Right renal cortex interstitium (tissue), 3 donors: ENCODE measurements at regions not wholly inside any gene's neighbourhood (a gene's known extent, or its start where the extent isn't known, plus 50 kb on each side); places are given as distances from the start of the nearest gene placed in this dataset.
"Not testable (repeated sequence)": the region's sequence is repeated elsewhere in the genome, so short reads cannot be mapped to it uniquely, and the experiment has no call there.

Experiments used
- DNase-seq, 3 donors: peaks; one replicate each; pipeline ENCODE4 v3.0.0-alpha.2; 2013; ENCODE audit warnings: low read depth in 3 of 3, low spot score in 2 of 3

DNA sequence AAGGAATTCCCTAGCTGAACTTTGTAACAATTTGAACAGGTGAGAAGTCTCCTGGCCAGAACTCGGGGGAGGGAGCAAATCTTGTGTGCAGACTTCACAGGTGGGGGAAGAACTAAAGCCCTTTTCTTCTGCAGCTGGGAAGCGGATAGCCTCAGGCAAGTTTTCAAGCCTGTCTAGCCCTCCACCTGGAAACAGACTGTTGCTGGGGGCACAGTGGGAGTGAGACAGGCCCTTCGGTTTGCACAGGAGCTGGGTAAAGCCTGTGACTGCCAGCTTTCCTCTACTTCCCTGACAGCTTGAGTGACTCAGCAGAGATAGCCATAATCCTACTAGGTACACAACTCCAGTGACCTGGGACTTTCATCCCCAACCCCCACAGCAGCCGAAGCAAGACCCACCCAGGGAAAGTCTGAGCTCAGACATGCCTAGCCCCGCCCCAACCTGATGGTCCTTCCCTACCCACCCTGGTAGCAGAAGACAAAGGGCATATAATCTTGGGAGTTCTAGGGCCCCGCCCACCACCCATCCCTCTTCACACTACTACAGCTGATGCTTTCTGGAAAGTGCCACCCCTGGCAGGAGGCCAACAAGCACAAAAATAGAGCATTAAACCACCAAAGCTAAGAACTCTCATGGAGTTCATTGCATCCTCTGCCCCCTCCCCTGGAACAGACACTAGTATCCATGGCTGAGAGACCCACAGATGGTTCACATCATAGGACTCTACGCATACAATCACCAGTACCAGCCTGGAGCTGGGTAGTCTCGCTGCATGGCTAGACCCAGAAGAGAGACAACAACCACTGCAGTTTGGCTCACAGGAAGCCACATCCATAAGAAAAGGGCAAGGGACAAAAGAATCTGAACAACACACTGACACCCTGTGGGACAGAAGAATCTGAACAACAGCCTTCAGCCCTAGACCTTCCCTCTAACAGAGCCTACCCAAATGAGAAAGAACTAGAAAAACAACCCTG lies 479.0 kb downstream of the RAP2B start:
- DNase-seq: no peak

DNA sequence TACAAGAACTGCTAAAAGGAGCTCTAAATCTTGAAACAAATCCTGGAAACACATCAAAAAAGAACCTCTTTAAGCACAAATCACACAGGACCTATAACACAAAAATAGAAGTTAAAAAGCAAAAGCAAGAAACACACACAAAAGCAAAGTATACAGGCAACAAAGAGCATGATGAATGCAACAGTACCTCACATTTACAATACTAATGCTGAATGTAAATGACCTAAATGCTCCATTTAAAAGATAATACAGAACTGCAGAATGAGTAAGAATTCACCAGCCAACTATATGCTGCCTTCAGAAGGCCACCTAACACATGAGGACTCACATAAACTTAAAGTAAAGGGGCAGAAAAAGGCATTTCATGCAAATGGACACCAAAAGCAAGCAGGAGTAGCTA lies 478.6 kb upstream of the ARHGEF26 start:
- not testable (repeated sequence) for DNase-seq

DNA sequence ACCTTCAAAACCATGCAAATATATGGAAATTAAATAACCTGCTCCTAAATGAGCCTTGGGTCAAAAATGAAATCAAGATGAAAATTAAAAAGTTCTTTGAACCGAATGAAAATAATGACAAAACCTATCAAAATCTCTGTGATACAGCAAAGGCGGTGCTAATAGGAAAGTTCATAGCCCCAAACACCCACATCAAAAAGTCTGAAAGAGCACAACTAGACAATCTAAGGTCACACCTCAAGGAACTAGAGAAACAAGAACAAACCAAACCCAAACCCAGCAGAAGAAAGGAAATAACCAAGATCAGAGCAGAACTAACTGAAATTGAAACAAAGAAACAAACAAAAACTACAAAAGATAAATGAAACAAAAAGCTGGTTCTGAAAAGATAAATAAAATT lies 477.7 kb upstream of the ARHGEF26 start:
- DNase-seq: not testable (repeated sequence)

DNA sequence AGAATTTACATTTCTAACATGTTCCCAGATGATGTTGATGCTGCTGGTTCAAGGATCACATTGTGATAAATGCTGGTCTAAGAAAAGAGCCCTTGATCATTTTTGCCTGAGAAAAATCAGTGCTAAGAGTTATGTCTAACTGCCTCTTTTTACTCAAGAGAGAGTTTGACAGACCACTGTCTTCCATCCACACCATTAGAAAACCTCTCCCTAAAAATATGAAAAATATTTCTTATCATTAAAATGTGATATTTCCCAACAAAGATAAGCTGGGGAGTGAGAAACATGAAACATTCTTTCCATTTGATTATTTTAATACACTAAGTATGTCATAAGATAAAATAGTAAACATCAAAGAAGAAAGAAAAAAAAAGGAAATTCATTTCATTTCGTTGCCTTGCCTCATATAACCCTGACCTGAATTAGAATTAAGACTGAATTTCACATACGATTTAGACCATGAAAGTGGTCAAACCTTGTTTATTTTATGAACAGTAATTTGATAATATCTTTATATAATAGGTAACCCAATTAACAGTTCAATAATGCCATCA lies 471.8 kb upstream of the ARHGEF26 start:
- DNase-seq: no peak

DNA sequence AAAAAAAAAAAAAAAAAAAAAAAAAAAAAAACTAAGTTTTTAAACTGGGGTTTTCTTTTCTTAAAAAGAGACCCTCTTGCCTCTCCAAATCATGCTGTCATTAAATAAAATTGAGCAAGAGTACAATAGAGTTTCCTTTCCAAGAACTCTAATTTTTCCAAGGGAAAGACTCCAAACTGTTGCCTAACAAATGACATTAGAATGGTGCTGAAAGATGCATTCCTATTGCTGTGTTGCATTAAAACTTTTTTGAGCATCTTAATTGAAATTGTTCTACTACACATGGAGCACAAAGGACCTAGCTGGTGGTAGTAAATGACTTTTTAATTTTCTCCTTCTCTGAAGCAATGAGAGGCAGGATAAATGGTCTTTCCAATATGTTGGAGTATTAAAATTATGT lies 469.1 kb upstream of the ARHGEF26 start:
- DNase-seq: no peak

DNA sequence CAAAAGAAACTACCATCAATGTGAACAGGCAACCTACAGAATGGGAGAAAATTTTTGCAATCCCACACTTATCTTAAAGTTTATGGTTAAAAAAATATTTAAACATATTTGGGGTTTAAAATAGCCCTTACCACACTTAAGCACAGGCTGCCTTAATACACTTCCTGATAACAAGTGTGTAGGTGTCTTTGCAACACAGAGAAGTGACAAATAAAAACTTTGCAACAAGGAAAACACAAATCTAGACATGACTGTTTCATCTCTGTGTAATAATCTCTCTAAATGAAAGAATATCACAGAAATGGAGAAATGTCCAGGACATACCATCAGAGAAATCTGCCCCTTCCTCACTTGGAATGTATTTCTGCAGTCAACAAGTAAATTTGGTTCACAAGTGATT lies 464.1 kb upstream of the ARHGEF26 start:
- DNase-seq: no peak

DNA sequence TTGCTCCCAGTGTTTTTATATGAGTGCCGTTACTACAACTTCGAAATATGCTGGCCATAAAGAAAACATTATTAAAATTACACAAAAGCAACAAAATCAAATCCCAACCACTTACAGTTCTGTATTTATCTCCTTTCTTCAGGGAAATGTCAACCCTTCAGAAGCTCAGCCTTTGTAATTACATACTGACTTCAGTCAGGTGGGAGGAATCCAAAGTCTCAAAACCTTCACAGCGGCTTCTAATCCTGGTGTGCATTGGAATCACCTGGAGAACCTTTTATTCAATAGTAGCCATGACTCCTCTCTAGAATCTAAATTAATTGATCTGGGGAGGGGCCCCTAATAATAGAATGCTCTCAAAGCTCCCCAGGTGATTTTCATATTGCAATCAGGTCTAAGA lies 463.7 kb upstream of the ARHGEF26 start:
- DNase-seq: no peak

DNA sequence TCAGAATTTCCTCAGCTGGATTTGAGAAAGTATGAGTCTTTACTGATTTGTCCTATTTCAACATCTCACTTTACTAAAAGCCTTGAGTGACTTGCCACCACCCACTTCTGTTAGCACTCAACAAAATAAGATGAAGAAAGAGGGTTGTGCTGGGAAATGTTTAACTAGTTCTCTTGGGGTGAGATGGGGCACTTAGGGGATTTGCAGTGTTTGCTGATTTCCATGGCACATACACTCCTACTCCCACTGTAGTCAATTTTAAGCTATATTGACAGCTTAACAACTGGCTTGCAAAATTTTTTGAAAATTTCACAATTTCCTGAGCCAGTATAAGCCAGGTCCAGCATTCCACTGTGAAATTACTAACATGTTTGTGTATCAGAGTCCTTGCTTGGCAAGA lies 463.1 kb upstream of the ARHGEF26 start:
- no peak for DNase-seq

DNA sequence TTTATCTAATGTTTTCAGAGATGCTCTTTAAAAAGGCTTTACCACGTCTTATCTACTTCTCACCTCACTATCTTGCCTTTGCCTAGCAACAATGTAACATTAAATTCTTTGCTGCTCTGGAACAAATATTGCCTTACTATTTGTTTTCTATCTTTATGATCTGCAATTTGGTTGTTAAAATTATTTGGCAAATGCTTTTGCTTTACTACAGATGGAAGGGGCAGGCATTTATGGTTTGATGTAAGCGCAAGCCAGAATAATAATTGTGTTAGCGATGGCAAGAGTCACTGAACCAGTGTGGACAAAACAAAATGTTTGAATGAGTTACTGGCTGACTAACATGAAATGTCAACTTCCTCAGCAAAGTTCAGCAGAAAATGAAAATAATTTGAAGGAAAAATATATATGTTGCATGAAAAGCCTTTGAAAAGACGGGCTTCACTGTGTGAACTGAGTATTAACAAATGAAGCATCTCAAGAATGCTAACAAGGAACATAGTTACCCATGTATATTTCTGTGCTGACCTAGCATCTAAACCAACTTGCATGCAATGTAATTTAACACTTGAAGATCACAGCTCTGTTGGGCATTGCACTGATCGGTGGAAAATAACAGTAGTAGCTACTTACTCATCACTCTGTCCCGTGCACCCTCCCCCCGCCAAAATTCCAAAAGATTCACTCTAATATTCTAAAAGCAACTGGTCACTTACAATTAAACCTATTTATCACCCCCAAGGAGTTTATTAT lies 454.0 kb upstream of the ARHGEF26 start:
- DNase-seq: no peak

DNA sequence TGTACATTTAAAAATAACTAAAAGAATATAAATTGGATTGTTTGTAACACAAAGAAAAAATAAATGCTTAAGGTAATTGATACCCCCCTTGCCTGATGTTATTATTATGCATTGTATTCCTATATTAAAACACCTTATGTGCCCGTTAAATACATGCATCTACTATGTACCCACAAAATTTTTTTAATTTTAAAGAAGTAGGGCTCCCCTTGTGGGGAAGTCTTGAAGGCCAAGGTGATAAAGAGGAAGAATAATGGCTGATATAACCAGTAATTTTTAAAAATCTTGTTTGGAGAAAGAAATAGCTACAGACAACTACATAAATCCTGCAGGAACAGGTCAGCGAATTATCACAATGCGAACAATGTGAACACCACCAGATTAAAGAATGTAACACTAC lies 451.7 kb upstream of the ARHGEF26 start:
- no peak for DNase-seq

DNA sequence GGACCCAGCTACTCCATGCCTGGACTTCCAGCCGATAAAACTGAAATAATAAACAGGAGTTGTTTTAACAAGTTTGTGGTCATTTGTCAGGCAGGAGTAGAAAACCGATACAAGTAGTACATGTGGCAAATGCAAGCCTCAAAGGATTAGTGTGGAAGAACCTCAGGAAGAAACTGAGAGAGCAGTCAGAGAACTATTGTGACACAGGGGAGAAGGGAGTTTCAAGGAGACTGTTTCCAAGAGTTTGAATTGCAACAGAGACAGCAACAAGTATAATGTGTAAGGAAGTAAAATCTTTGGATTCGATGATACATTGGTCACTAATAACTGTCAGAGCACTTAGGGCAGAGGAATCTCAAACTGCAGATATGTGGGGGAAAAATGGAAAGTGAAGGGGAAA lies 450.6 kb upstream of the ARHGEF26 start:
- no peak for DNase-seq

DNA sequence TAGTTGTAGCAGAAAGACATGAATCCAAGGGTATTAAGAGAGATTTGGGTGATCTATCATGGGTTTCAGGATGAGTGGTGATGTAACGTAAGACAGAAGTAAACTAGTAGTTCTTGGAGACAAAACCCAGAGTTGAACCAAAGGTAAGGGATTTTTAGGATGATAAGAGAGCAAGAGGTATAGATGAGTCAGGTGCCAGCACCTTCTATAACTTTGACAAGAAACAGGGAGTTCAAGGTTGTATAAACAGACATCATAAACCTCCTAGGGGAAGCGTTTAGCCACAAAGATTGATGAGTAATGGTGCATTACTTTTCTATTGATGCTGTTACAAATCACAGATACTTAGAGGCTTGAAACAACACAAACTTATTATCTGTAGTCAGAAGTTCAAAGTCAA lies 447.3 kb upstream of the ARHGEF26 start:
- no peak for DNase-seq

DNA sequence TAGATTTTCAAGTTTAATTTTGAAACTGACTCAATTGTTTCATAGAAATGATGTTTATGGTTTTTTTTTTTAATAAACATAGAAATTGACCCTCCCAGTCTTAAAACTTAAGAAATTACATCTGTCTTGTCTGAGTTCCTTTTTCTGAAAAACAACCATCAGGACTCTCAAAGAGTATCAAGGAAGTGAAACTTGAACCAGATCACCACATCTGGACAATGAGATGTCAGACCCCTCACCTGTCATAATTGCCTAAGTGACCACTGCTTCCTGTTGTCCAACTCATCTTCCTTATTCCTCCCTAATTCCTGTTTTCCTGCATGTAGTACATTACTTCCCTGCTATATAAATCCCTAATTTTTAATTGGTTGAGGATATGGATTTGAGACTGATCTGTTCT lies 441.5 kb upstream of the ARHGEF26 start:
- DNase-seq: no peak

DNA sequence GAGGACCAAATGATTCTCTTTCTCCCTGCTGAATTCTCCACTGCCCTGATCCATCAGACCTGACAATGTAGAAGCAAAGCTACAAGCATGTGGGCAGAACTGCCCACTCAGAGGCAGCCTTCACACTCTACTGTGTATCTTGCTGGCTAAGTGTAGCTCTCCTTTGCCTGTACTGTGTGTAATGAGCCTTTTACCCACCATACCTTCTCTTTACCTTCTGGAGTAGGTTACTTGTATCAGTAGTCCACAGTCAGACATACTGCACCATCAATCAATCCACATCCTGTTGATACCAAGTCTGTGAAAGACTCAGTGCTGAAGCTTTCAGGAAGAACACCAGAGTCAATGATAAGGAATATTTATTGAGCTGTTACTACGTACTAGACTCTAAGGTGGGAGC lies 440.7 kb upstream of the ARHGEF26 start:
- DNase-seq: no peak

DNA sequence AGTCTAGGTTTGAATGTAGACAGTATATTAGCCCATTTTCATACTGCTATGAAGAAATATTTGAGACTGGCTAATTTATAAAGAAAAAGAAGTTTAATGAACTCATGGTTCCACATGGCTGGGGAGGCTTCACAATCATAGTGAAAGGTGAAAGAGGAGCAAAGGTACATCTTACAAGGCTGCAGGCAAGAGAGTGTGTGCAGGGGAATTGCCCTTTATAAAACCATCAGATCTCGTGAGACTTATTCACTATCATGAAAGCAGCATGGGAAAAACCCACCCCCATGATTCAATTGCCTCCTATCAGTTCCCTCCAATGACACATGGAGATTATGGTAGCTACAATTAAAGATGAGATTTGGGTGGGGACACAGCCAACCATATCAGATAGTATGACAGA lies 440.1 kb upstream of the ARHGEF26 start:
- DNase-seq: no peak

DNA sequence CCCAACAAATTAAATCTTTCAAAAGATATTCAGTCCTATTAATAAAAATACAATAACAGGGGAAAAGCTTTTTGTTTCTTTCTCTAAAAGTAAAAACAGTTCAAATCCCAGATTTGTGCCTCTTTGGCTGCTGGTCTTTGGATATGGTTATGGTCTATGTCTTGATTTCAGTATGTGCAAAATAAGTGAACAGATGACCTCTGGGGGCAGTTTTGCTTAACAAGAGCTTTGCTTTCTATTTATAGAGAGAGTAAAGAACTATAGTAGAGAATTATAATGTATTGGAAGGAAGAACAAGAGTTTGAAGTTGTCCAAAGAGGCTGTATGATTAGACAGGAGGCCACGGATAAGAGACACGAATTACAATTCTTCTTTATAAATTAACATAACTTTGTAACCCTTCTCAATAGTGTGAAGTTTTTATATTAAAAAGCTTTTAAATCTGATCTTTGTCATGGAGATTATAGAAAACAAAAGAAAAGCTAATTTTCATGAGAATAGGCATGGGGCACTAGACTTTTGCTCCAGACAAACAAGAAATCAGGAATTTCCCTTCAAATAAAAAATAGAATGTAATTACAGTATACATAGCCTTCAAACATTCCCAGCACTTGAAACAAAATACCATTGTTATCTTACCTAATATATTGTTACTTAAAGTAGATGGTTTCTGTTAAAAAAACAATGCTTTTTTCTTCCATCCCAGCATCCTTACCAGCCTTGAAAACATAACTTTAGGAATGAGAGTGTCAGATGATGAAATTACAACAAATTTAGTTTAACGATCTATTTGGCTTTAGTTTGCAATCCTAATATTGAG lies 432.7 kb upstream of the ARHGEF26 start:
- no peak for DNase-seq

DNA sequence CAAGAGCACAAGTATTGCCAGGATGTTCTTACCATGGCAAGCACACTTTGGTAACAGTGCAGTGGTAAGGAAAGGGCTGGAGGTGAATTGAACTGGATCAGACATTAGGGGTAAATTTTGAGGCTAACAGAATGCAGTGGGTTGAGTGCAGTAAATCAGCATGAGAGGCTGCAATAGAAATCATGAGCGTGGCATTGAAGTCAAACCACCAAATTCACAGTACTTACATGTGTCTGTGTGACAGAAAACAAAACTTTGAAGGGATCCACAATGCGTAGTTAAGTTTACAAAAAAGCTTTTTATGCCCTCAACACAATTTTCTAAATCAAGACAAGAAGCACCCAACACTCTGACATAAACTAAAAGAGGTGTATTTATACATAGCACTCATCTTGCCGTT lies 428.0 kb upstream of the ARHGEF26 start:
- no peak for DNase-seq

DNA sequence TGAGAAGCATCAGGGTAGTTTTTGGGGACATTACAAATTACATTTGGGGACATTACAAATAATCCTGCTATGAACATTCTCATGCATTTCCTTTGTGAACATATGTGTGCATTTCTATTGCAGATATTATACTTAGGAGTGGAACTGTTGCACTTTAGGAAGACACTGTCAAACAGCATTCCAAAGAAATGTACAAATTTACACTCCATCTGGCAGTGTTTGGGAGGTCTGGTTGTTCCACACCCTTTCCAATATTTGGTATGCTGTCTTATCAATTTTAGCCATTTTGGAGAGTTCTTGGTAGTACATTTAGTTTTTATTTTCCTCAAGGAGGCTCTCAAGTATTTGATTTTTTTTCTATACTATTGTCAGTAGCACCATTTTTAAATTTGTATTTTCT lies 419.1 kb upstream of the ARHGEF26 start:
- DNase-seq: no peak

DNA sequence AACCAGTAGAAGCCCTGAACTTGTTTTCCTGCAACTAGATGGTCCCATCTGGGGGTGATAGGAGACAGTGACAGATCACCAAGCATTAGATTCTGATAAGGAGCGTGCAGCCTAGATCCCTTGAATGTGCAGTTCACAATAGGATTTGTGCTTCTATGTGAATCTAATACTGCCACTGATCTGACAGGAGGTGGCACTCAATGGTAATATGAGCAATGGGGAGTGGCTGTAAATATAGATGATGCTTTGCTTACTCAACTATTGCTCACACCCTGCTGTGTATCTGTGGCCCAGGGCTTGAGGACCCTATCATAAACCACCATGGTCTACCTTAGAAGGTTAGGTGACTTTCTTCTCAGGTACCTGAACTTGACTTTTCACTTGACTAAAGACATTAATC lies 417.1 kb upstream of the ARHGEF26 start:
- no peak for DNase-seq

DNA sequence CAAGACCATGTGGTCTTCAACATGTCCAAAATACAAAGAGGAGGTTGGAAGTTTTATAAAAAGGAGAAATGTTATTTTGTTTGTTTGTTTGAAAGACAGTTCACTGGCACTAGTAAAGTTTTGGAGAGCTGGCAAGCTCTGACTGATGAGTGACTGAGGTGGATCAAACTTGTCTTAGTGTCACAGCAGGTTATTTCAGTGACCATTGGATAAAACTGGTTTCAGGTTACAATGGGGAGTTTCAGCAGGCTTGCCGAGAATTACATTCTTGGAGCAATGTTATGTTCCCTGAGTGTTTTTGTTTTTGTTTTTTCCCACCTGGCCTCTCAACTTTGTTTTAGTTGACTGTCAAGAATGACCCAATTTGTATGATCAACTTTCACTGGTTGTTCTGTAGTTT lies 414.5 kb upstream of the ARHGEF26 start:
- DNase-seq: no peak

DNA sequence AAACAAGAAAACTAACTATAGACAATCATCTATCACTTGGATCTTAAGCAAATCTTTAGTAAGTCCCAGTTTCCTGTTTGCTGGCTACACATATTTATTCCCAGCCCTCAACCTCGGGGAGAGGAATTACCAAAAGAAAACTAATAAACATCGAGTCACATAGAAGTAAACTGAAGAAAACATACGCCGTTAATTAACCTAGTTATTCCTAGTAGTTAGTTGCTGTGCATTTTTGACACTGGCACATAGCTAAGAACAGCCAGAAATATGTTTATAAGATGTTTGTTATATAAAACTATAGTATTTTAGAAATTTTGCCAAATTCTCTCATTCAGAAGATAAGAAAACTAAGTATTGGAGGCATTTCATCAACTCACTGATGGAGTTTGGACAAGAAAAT lies 407.2 kb upstream of the ARHGEF26 start:
- DNase-seq: no peak
